GM12892 (cell line): ENCODE measurements at regions not wholly inside any gene's neighbourhood (a gene's known extent, or its start where the extent isn't known, plus 50 kb on each side); places are given as distances from the start of the nearest gene placed in this dataset.

Experiments used
- POLR2A ChIP-seq: IDR thresholded peaks from 2 replicates; pipeline ENCODE4 v1.6.1; 2011; ENCODE audit warnings: low read depth, low read length, control low read depth
- POLR2AphosphoS5 ChIP-seq: IDR thresholded peaks from 2 replicates; pipeline ENCODE4 v1.6.1; 2011; ENCODE audit warnings: low read depth, low read length, control low read depth
- TAF1 ChIP-seq: IDR thresholded peaks from 2 replicates; pipeline ENCODE4 v1.6.1; 2011; ENCODE audit warnings: low read depth, mild to moderate bottlenecking, control low read depth, low read length, borderline replicate concordance

GRCh38 chr2:21230140-21230539 lies 106.4 kb downstream of the TDRD15 start:
- TF ChIP-seq POLR2A (no peak), TAF1 (no peak), POLR2AphosphoS5 (no peak)
